ENCODE measurements at regions not wholly inside any gene's neighbourhood (a gene's known extent, or its start where the extent isn't known, plus 50 kb on each side); places are given as distances from the start of the nearest gene placed in this dataset.
A peak's percentile ranks its signal among the peaks of the same experiment; 100 is the strongest.
"Not testable (repeated sequence)": the region's sequence is repeated elsewhere in the genome, so short reads cannot be mapped to it uniquely, and the experiment has no call there.

- DNase-seq (ENCODE audit: low read depth): no peak
Measured at GRCh38 chr20:56769921-56770600, 141.0 kb downstream of the TFAP2C start.

GRCh38 chr20:56773749-56774148 lies 144.6 kb downstream of the TFAP2C start:
- DNase-seq (ENCODE audit: low read depth): no peak

- no peak for DNase-seq (ENCODE audit: low read depth)
Measured at GRCh38 chr20:56774873-56775272, 145.8 kb downstream of the TFAP2C start.

DNA sequence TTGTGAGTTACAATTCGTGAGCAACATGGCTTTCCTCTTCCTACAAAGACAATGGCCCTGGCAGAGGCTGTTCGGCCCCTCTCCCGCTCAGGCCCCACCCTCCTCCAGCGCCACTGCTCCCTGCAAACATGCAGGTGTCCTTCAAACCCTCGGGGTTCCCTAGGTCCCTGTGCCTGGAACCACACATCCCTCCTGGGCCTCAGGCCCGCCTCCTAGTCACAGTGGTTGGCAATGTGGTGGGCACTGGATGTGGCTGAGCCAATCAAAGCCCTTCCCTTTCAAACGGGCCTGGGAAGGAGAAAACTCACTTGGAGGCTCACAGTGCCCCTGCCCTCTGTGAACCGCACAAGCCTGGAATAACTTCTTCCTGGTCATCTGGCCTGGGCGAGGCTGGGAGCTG lies 147.2 kb downstream of the TFAP2C start:
- DNase-seq (ENCODE audit: low read depth): no peak

DNA sequence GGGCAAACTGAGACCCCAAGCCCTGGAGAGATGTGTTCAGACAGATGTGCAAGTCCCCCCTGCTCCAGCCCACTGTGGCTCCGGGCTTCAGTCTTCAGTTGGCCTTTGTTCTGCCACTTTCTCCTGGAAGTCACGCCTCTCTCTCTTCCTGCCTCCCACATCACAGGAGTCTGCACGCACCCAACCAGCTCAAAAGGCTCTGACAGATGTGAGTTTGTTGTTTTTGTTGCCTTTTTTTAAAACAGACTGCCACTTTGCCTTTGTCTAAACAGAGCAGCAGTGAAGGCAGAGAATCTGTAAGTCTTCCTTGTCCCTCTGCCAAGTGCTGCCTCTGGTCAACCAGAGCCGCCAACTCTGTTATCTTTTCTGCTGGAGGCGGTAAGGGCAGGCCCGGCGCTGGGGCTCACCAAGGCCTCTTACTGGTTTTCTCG lies 149.7 kb downstream of the TFAP2C start:
- DNase-seq (ENCODE audit: low read depth): no peak

DNA sequence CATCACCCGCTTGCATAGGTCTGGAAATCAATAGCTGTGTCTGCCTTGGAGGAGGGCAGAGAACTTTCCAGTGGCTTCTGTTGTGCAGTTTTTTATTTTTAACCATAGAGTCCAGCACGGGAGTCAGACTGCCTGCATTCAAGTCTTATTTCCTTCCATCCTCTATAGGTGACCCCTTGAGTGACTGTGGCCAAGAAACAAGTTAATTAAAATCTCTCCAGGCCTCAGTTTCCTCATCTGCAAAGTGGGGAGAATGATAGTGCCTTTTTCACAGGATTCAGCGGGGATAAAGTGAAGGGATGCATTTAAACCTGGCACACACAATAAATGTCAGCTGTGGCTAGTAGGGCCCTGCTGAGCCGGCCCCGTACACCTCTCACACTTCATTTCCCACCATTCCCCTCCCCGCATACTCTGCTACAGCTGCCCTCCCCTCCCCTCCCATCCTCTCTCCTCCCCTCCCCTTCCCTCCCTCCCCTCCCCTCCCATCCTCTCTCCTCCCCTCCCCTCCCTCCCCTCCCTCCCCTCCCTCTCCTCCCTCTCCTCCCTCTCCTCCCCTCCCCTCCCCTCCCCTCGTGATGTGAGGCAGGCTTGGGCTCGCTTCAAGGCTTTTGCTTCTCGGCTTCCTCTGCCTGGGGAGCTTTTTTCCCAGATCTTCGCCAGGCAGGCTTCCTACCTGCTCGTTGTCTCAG lies 150.5 kb downstream of the TFAP2C start:
- DNase-seq (ENCODE audit: low read depth): no peak

DNA sequence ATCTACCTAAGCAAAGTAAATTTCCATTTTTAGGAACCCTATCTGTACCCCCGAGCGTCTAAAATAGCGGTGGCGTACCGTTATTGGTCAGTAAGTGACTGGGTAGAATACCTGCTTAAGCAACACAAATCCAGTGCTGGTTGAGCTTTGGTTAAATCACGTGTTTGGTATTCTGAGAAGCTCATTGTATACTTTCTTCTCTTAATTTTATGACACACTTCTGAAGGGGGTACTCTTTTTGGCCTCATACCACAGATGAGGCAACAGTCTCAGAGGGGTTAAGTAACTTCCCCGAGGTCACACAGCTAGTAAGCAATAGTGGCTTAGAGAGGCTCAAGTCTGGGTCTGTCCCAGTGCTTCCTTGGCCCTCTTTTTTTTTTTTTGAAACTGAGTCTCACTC lies 151.2 kb downstream of the TFAP2C start:
- DNase-seq (ENCODE audit: low read depth): no peak

GRCh38 chr20:56781108-56781739 lies 152.1 kb downstream of the TFAP2C start:
- DNase-seq (ENCODE audit: low read depth): no peak

GRCh38 chr20:56781987-56782560 lies 153.0 kb downstream of the TFAP2C start:
- DNase-seq (ENCODE audit: low read depth): not testable (repeated sequence)

DNA sequence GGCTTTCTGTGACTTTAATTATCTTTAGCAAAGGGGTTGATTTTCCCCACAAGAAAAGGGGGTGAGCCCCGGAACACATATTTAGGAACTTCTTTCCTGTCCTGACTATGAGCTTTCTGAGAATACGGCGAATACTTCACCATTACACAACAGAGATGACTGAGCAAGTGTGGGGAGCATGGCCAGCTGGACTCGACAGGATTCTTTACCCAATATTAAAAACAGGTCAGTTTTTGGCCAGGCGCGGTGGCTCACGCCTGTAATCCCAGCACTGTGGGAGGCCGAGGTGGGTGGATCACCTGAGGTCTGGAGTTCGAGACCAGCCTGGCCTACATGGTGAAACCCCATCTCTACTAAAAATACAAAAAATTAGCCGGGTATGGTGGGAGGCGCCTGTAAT lies 153.7 kb downstream of the TFAP2C start:
- DNase-seq (ENCODE audit: low read depth): not testable (repeated sequence)

DNA sequence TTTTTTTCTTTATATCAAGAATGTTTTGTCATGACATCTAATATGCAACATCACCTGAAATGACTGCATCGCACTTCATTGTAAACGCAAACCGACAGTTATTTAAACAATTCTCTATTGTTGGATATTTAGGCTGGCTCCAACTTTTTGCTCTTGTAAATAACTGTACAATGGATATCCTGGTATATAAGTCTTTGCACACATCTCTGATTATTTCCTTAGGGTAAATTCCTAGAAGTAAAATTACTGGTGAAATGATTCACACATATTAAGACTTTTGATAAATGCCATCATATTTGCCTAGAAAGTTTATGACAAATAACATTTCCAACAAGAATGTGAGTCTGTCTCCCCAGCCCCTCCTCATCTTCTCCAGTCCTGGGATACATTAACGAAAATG lies 154.7 kb downstream of the TFAP2C start:
- peak; percentile 27 for DNase-seq (ENCODE audit: low read depth)

- DNase-seq (ENCODE audit: low read depth): no peak
Measured at GRCh38 chr20:56786503-56786902, 157.4 kb downstream of the TFAP2C start.

DNA sequence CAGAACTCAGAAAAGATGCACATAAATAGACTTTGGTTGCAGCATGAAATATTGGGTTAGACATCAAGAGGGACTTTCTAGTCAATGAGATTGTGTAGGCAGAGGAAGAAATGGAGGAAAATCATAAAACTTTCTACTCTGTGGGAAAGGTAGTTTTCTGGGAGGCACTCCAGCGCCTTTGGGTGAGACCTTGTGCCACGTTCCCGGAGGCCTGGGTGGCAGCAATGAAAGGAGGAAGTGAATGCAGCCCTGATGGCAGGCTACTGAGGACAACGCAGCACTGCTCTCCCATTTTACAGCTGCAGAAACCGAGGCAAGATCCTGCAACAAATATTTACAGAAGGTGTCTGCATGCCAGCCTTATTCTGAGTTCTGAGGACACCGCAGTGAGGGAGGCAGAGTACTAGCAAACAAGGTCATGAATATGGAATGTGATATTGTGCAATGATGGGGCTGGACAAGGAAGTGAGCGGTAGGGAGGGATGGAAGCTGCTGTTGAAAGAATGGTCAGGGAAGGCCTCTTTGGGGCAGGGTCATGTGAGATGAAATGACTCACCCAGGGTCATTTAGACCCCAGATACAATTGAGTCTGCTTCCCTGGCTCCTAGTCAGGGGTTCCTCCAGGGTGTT lies 159.1 kb downstream of the TFAP2C start:
- peak; percentile 100 for DNase-seq (ENCODE audit: low read depth)

DNA sequence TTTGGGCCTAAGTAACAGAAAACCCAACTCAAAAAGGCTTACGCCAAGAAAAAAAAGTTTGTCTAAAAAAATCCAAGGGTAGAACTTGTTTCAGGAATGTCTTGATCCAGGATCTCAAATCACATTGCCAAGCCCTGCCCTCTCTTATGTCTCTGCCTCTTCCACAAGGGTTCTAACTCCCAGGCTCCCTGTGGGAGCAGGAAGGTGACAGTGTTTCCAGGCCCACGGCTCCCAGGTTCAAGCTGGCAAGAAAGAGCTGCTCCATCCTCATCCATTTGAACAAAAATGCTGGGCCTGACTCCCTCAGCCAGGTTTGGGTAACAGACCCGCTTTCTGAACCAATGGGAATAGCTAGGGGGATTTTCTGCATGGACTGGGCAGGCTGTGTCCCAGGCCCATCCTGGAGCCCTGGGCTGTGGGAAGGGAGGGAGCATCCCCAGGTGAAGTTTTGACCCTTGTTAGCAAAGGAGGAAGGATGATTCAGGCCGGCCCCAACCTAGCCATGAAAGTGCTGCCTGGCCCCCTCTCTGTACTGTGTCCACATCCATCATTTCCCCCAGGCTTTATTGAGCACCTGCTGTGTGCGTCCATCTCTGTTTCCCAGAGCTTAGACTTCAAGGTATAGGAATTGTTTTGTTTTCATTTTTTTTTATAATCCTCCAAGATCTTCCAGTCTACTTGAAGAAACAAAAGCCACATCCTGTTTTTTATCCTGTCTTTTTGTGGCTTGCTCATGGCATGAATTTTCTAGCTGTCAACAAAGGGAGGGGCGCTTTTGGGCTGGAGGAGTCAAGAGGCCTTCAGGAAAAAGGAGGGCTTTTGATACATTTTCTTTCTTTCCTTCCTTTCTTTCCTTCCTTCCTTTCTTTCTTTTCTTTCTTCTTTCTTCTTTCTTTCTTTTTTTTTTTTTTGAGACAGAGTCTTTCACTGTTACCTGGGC lies 159.8 kb downstream of the TFAP2C start:
- DNase-seq (ENCODE audit: low read depth): peak; percentile 86

GRCh38 chr20:56793916-56794315 lies 164.8 kb downstream of the TFAP2C start:
- no peak for DNase-seq (ENCODE audit: low read depth)

DNA sequence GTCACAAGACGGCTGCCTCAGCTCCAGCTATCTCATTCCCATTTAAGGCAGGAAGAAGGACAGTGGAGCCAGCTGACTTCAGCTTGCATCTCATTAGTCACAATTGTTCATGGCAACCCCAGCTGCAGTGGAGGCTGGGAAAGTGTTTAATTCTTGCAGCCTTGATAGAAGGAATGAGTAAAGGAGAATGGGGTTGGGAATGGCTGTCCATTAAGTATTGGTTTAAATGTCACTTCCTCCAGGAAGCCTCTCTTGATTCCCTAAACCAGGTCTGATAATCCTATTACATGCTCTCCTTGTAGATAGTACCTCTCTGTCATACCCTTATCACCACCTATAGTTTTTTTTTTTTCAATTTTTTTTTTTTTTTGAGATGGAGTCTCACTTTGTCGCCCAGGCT lies 166.4 kb downstream of the TFAP2C start:
- DNase-seq (ENCODE audit: low read depth): peak; percentile 29

- no peak for DNase-seq (ENCODE audit: low read depth)
Measured at GRCh38 chr20:56796345-56796744, 167.2 kb downstream of the TFAP2C start.

GRCh38 chr20:56797023-56797422 lies 167.9 kb downstream of the TFAP2C start:
- DNase-seq (ENCODE audit: low read depth): no peak

- DNase-seq (ENCODE audit: low read depth): no peak
Measured at GRCh38 chr20:56798634-56799033, 169.5 kb downstream of the TFAP2C start.

GRCh38 chr20:56799187-56799586 lies 170.1 kb downstream of the TFAP2C start:
- DNase-seq (ENCODE audit: low read depth): no peak

- no peak for DNase-seq (ENCODE audit: low read depth)
Measured at GRCh38 chr20:56800088-56800487, 171.0 kb downstream of the TFAP2C start.
